Smooth muscle cell (in vitro differentiated cells): ENCODE measurements at regions not wholly inside any gene's neighbourhood (a gene's known extent, or its start where the extent isn't known, plus 50 kb on each side); places are given as distances from the start of the nearest gene placed in this dataset.

Experiments
- DNase-seq: peaks from one replicate; lab custom pipeline; 2025; ENCODE audit not compliant: unreplicated experiment; lab: John Stamatoyannopoulos, UW
- H2AFZ ChIP-seq: fragments of 200-600 bp; sonication (generic); 2 replicates; pipeline ENCODE4 v1.6.0; 2016; ENCODE audit warnings: antibody characterized with exemption, low read depth, mild to moderate bottlenecking
- H3F3A ChIP-seq: fragments of 200-600 bp; sonication (generic); 2 replicates; pipeline ENCODE4 v1.6.0; 2017; ENCODE audit warnings: antibody characterized with exemption, low read depth
- H3K27ac ChIP-seq: fragments of 200-600 bp; sonication (generic); 2 replicates; pipeline ENCODE4 v1.5.1; 2016; ENCODE audit warnings: low read depth, mild to moderate bottlenecking
- H3K27me3 ChIP-seq: fragments of 200-600 bp; sonication (generic); 2 replicates; pipeline ENCODE4 v1.6.1; 2016; ENCODE audit warnings: low read depth, mild to moderate bottlenecking
- H3K36me3 ChIP-seq: fragments of 200-600 bp; sonication (generic); 2 replicates; pipeline ENCODE4 v1.5.1; 2016; ENCODE audit warnings: low read depth
- H3K4me1 ChIP-seq: fragments of 200-600 bp; sonication (generic); 2 replicates; pipeline ENCODE4 v1.5.1; 2016; ENCODE audit warnings: low read depth
- H3K4me2 ChIP-seq: fragments of 200-600 bp; sonication (generic); 2 replicates; pipeline ENCODE4 v1.6.0; 2016; ENCODE audit warnings: mild to moderate bottlenecking
- H3K4me3 ChIP-seq: fragments of 200-600 bp; sonication (generic); 2 replicates; pipeline ENCODE4 v1.5.1; 2016; ENCODE audit warnings: mild to moderate bottlenecking
- H3K79me2 ChIP-seq: fragments of 200-600 bp; sonication (generic); 2 replicates; pipeline ENCODE4 v1.6.0; 2016; ENCODE audit warnings: low read depth, mild to moderate bottlenecking
- H3K9ac ChIP-seq: fragments of 200-600 bp; sonication (generic); 2 replicates; pipeline ENCODE4 v1.6.0; 2016; ENCODE audit warnings: low read depth
- H3K9me3 ChIP-seq: fragments of 200-600 bp; sonication (generic); replicated peaks from 2 replicates; pipeline ENCODE4 v1.5.1; 2016; ENCODE audit warnings: low read depth
- H4K20me1 ChIP-seq: fragments of 200-600 bp; sonication (generic); 2 replicates; pipeline ENCODE4 v1.6.0; 2016; ENCODE audit warnings: low read depth
- WGBS: methylation state at CpG from one replicate; pipeline ENCODE4 v1.1.7; 2016; ENCODE audit warnings: low lambda C conversion rate; 5-methylcytosine and 5-hydroxymethylcytosine counted together
- TF ChIP-seq, protein P1 (sequence below): fragments of 200-600 bp; sonication (generic); IDR thresholded peaks from 2 replicates; pipeline ENCODE4 v1.5.1; 2017; ENCODE audit warnings: borderline replicate concordance, mild to moderate bottlenecking, antibody characterized with exemption; ENCODE audit not compliant: insufficient read depth, poor library complexity, severe bottlenecking

- no peaks in the 10 kb centered on the region for H3K27me3 ChIP-seq
- peaks cover 3% of the 10 kb centered on the region for H3K4me1 ChIP-seq
- H3K79me2 ChIP-seq = no peaks in the 10 kb centered on the region
- no peak overlapping the region for H3K9ac ChIP-seq
- DNase-seq = no peak
- WGBS = 76% methylated on average over 2 of the region's 2 CpGs
- no peak overlapping the region for H2AFZ ChIP-seq
- no peak overlapping the region for H3K4me3 ChIP-seq
- peak overlapping the region; percentile 70 for H3K27ac ChIP-seq
- H4K20me1 ChIP-seq = no peaks in the 10 kb centered on the region
- H3K4me2 ChIP-seq = peak overlapping the region; percentile 67
- no peaks in the 10 kb centered on the region for H3K9me3 ChIP-seq
- TF ChIP-seq, protein P1, sequence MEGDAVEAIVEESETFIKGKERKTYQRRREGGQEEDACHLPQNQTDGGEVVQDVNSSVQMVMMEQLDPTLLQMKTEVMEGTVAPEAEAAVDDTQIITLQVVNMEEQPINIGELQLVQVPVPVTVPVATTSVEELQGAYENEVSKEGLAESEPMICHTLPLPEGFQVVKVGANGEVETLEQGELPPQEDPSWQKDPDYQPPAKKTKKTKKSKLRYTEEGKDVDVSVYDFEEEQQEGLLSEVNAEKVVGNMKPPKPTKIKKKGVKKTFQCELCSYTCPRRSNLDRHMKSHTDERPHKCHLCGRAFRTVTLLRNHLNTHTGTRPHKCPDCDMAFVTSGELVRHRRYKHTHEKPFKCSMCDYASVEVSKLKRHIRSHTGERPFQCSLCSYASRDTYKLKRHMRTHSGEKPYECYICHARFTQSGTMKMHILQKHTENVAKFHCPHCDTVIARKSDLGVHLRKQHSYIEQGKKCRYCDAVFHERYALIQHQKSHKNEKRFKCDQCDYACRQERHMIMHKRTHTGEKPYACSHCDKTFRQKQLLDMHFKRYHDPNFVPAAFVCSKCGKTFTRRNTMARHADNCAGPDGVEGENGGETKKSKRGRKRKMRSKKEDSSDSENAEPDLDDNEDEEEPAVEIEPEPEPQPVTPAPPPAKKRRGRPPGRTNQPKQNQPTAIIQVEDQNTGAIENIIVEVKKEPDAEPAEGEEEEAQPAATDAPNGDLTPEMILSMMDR = no peak
- H3K36me3 ChIP-seq = no peaks in the 10 kb centered on the region
- H3F3A ChIP-seq = no peaks in the 10 kb centered on the region
Measured at GRCh38 chr6:85363870-85364269, 86.0 kb upstream of the NT5E start.

GRCh38 chr6:85362652-85363310 lies 87.1 kb upstream of the NT5E start:
- no peaks in the 10 kb centered on the region for H3F3A ChIP-seq
- no peak overlapping the region for H2AFZ ChIP-seq
- no peaks in the 10 kb centered on the region for H4K20me1 ChIP-seq
- no peaks in the 10 kb centered on the region for H3K79me2 ChIP-seq
- 95% methylated on average over 2 of the region's 2 CpGs for WGBS
- no peak for DNase-seq
- H3K4me3 ChIP-seq = no peak overlapping the region
- H3K27ac ChIP-seq = no peak overlapping the region
- no peak overlapping the region for H3K4me2 ChIP-seq
- no peaks in the 10 kb centered on the region for H3K36me3 ChIP-seq
- H3K4me1 ChIP-seq = peaks cover 3% of the 10 kb centered on the region
- H3K9ac ChIP-seq = no peak overlapping the region
- TF ChIP-seq, protein P1 = no peak
- no peaks in the 10 kb centered on the region for H3K27me3 ChIP-seq
- H3K9me3 ChIP-seq = no peaks in the 10 kb centered on the region

DNA sequence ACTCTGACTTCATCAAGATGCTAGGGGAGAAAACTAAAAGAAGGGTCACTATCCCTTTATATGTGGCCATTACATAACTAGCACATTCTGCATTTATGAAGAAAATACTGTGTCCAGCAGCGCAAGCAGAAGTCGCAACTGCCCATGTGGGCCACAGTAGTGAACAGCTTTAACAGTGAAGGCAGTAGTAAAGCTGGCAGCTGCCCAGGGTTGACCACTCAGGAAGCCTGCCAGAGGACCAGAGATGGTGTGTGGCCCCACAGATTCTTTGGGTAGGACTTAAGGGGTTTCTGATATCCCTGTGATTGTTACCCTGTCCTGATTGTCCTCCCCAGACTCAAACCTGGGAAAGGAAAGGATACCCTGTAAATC lies 88.3 kb upstream of the NT5E start:
- TF ChIP-seq, protein P1 = no peak
- Histone ChIP-seq H3K27me3 (no peaks in the 10 kb centered on the region), H3K9ac (peak overlapping the region; percentile 40), H3F3A (no peaks in the 10 kb centered on the region), H3K4me1 (peaks cover 3% of the 10 kb centered on the region), H3K36me3 (no peaks in the 10 kb centered on the region), H3K27ac (peak overlapping the region; percentile 92), H3K4me3 (no peak overlapping the region), H3K79me2 (no peaks in the 10 kb centered on the region), H2AFZ (peak overlapping the region; percentile 7), H4K20me1 (no peaks in the 10 kb centered on the region), H3K4me2 (no peak overlapping the region), H3K9me3 (no peaks in the 10 kb centered on the region)
- 97% methylated on average over 2 of the region's 2 CpGs for WGBS
- no peak for DNase-seq

DNA sequence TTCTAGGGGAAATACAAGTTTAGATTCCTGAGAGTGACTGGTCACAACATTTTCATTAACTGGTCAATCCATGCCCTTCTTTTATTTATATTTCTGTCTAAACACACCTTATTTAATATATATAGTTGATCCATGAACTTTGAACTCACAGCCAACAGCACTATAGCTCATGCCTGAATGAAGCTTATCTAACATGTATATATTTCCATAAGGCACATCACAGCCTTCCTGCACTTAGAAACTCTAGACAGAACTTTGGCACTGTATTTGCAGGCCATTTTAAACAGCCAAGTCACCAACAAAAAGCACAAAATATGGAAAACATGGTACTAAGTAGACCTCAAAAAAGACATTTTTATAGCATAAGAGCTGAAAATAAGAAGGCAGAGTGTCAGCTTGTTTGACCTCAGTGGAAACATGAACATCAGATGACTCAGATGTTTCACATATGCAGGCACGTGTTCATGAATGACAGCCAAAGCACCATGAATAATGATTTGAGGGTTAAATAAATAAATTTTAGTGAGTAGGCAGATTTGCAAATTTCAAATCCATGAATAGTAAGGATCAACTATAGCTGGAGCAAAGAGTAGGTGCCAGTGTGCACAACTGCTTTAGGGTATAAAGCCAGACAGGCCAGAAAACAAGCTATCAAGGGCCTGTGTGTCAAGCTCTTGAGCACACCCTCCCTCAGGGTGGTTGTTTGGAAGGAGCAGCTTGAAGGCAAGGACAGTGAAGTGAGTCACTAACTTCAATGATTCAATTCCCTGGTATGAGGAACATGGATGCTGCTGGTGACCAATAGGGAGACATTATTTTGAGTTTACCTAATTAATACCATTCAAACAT lies 88.9 kb upstream of the NT5E start:
- no peaks in the 10 kb centered on the region for H3K27me3 ChIP-seq
- no peaks in the 10 kb centered on the region for H3K9me3 ChIP-seq
- H3K4me1 ChIP-seq = peaks cover 3% of the 10 kb centered on the region
- 3% methylated on average over 1 of the region's 1 CpG for WGBS
- H3F3A ChIP-seq = no peaks in the 10 kb centered on the region
- no peak for DNase-seq
- no peak overlapping the region for H3K9ac ChIP-seq
- no peaks in the 10 kb centered on the region for H4K20me1 ChIP-seq
- H3K27ac ChIP-seq = peak overlapping the region; percentile 92
- no peak overlapping the region for H2AFZ ChIP-seq
- no peaks in the 10 kb centered on the region for H3K79me2 ChIP-seq
- H3K36me3 ChIP-seq = no peaks in the 10 kb centered on the region
- TF ChIP-seq, protein P1 = no peak
- no peak overlapping the region for H3K4me3 ChIP-seq
- peak overlapping the region; percentile 40 for H3K4me2 ChIP-seq
